ENCODE measurements at regions not wholly inside any gene's neighbourhood (a gene's known extent, or its start where the extent isn't known, plus 50 kb on each side); places are given as distances from the start of the nearest gene placed in this dataset.
"Not testable (repeated sequence)": the region's sequence is repeated elsewhere in the genome, so short reads cannot be mapped to it uniquely, and the experiment has no call there.

GRCh38 chr7:16369855-16370254 is 51.5 kb downstream of the CRPPA start:
- TF ChIP-seq CTCF (IDR thresholded peaks at IDR 0.05; ENCODE audit: low read length, missing control alignments) = no peak
- H3K4me3 ChIP-seq (replicated peaks; ENCODE audit: low read depth, low read length) = no peak overlapping the region
- DNase-seq (ENCODE audit: low read depth) = no peak

GRCh38 chr7:16369309-16369708 is 52.0 kb downstream of the CRPPA start:
- not testable (repeated sequence) for H3K4me3 ChIP-seq (replicated peaks; ENCODE audit: low read depth, low read length); DNase-seq (ENCODE audit: low read depth)

DNA sequence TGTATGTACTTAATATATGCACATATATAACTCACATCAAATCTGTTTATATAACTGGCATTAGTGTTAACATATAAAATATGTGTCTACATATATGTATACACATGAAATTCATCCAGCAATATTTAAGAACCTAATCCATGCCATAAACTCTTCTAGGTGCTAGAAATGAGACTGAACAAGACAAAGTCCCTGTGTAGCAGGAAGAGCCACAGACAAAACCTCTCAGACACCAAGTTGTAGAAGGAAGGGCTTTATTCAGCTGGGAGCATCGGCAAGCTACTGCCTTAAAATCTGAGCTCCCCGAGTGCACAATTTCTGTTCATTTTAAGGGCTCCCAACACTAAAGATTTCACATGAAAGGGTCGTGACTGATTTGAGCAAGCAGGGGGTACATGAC is 52.5 kb downstream of the CRPPA start:
- no peak for DNase-seq (ENCODE audit: low read depth)
- H3K4me3 ChIP-seq (replicated peaks; ENCODE audit: low read depth, low read length) = no peak overlapping the region
- TF ChIP-seq CTCF (IDR thresholded peaks at IDR 0.05; ENCODE audit: low read length, missing control alignments) = no peak

DNA sequence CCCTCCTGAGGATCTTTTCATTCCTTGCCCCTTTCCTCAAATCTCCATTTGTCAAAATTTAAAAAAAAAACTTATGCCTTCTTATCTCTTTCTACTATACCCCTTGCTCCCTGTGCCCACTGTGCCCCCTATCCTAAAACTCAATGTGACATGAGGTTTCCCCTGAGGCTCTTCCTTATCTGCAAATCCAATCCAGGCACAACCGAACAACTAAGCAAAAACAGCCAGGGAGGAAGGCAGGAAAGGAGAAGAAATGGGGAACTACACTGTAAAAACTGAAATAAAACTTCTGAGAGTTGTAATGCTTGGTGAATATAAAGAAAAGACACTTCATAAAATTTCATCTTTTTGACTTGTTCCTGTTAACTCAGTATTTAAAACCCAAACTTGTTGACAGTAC is 54.2 kb downstream of the CRPPA start:
- no peak for DNase-seq (ENCODE audit: low read depth)
- no peak for TF ChIP-seq CTCF (IDR thresholded peaks at IDR 0.05; ENCODE audit: low read length, missing control alignments)
- no peak overlapping the region for H3K4me3 ChIP-seq (replicated peaks; ENCODE audit: low read depth, low read length)

DNA sequence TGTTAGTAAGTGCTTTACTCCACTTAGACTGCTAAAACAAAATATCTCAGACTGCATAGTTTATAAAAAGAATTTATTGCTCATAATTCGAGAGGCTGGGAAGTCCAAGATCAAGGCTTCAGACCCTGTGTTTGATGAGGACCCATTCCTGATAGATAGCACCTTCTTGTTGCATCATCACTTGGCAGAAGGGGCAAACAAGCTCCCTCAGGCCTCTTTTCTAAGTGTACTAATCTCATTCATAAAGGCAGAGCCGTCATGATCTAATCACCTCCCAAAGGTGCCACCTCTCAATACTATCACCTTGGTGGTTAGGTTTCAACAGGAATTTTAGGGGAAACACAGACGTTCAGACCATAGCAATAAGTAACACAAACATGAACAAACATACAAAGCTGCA is 55.4 kb downstream of the CRPPA start:
- no peak for DNase-seq (ENCODE audit: low read depth)
- H3K4me3 ChIP-seq (replicated peaks; ENCODE audit: low read depth, low read length) = no peak overlapping the region
- TF ChIP-seq CTCF (IDR thresholded peaks at IDR 0.05; ENCODE audit: low read length, missing control alignments) = no peak

DNA sequence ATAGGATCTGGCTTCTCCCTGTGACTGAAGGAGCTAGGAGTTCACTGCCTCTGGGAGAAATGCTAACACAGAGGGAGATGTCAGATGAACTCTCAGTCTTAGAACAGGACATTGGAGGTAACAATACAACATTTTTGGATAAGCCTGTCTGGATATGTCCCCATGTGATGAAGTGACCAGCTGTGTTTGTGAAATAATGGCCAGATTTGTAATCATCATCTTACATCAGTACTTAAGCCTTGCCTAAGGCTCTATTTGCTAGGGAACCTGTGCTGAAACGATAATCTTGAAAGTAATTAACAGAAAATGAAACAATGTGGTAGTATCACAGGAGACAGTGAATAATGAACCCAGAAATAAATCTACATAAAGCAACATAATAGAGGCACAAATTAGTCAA is 56.2 kb downstream of the CRPPA start:
- DNase-seq (ENCODE audit: low read depth) = no peak
- TF ChIP-seq CTCF (IDR thresholded peaks at IDR 0.05; ENCODE audit: low read length, missing control alignments) = no peak
- H3K4me3 ChIP-seq (replicated peaks; ENCODE audit: low read depth, low read length) = no peak overlapping the region

DNA sequence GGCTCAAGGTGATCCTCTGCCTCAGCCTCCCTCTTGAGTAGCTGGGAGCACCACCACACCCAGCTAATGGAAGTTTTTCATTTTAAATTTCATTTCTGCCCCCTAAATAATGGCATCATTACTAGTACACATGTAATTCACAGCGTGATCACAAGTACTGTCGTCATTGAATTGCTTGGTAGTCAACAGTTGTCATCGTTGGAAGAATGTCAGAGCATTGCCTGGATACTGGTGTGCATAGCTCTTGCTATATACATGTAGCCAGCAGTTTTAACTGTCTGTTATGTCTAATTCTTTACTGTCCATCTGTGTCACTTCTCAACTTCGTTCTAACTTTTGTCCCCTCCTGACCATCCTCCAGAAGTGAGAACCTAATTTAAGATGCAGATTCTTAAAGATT is 62.1 kb downstream of the CRPPA start:
- TF ChIP-seq CTCF (IDR thresholded peaks at IDR 0.05; ENCODE audit: low read length, missing control alignments) = no peak
- DNase-seq (ENCODE audit: low read depth) = no peak
- H3K4me3 ChIP-seq (replicated peaks; ENCODE audit: low read depth, low read length) = no peak overlapping the region

DNA sequence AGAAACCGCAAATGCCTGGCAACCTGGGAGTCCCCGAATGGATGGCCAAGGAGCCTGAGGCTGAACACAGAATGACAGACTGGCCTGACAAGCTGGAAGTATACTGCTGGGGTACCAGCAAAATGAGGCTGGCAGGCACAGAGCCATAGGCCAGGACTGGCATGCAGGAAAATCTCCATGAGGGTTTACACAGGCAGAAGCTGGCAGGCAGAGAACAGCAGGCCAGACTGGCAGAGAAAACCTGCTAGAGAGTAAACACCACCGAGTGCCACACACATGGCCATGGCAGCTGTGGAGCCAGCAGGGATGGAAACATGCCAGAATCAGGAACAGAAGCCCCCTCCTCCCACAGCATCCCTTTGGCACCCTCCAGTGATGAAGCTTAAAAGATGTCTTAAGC is 63.4 kb downstream of the CRPPA start:
- H3K4me3 ChIP-seq (replicated peaks; ENCODE audit: low read depth, low read length) = no peak overlapping the region
- no peak for DNase-seq (ENCODE audit: low read depth)
- TF ChIP-seq CTCF (IDR thresholded peaks at IDR 0.05; ENCODE audit: low read length, missing control alignments) = no peak

Data from fibroblast of pulmonary artery (primary cell).